Cardiac muscle cell (in vitro differentiated cells and primary cell): ENCODE measurements at regions not wholly inside any gene's neighbourhood (a gene's known extent, or its start where the extent isn't known, plus 50 kb on each side); places are given as distances from the start of the nearest gene placed in this dataset.

Experiments used
- DNase-seq, 2 donors: peaks; one replicate each; pipeline versions ENCODE4 v3.0.0 to v3.0.0-alpha.2; 2010 to 2017; ENCODE audit warnings: low read depth in 1 of 2, low spot score in 1 of 2
- H3K27ac ChIP-seq: fragments of 200-600 bp; sonication (generic); 2 replicates; pipeline ENCODE4 v1.5.1; 2016
- H3K27me3 ChIP-seq: fragments of 200-600 bp; sonication (generic); 2 replicates; pipeline ENCODE4 v1.6.0; 2016; ENCODE audit warnings: control low read depth
- H3K36me3 ChIP-seq: fragments of 200-600 bp; sonication (generic); 2 replicates; pipeline ENCODE4 v1.5.1; 2016; ENCODE audit warnings: control low read depth
- H3K4me1 ChIP-seq: fragments of 200-600 bp; sonication (generic); 2 replicates; pipeline ENCODE4 v1.8.1; 2017; ENCODE audit warnings: low read depth, mild to moderate bottlenecking, mixed run types
- H3K4me3 ChIP-seq: fragments of 200-600 bp; sonication (generic); 2 replicates; pipeline ENCODE4 v1.5.1; 2016; ENCODE audit warnings: mild to moderate bottlenecking
- H3K9me3 ChIP-seq: fragments of 200-600 bp; sonication (generic); 2 replicates; pipeline ENCODE4 v1.5.1; 2017; ENCODE audit warnings: low read depth, mild to moderate bottlenecking, control low read depth
- TF ChIP-seq, protein P1 (sequence below): IDR thresholded peaks from 2 replicates; pipeline ENCODE4 v1.5.1; 2012; ENCODE audit warnings: low read depth, mild to moderate bottlenecking, low read length

GRCh38 chr17:71477356-71477755 is 643.5 kb upstream of the SOX9 start:
- H3K4me3 ChIP-seq: no peak overlapping the region
- DNase-seq: no peak
- peaks cover 3% of the 10 kb centered on the region for H3K27me3 ChIP-seq
- H3K27ac ChIP-seq: no peak overlapping the region
- no peaks in the 10 kb centered on the region for H3K36me3 ChIP-seq
- TF ChIP-seq, protein P1, sequence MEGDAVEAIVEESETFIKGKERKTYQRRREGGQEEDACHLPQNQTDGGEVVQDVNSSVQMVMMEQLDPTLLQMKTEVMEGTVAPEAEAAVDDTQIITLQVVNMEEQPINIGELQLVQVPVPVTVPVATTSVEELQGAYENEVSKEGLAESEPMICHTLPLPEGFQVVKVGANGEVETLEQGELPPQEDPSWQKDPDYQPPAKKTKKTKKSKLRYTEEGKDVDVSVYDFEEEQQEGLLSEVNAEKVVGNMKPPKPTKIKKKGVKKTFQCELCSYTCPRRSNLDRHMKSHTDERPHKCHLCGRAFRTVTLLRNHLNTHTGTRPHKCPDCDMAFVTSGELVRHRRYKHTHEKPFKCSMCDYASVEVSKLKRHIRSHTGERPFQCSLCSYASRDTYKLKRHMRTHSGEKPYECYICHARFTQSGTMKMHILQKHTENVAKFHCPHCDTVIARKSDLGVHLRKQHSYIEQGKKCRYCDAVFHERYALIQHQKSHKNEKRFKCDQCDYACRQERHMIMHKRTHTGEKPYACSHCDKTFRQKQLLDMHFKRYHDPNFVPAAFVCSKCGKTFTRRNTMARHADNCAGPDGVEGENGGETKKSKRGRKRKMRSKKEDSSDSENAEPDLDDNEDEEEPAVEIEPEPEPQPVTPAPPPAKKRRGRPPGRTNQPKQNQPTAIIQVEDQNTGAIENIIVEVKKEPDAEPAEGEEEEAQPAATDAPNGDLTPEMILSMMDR: no peak
- H3K9me3 ChIP-seq: no peaks in the 10 kb centered on the region
- H3K4me1 ChIP-seq: no peaks in the 10 kb centered on the region

GRCh38 chr17:71480099-71480498 is 640.7 kb upstream of the SOX9 start:
- TF ChIP-seq, protein P1: no peak
- peaks cover 3% of the 10 kb centered on the region for H3K27me3 ChIP-seq
- H3K4me1 ChIP-seq: no peaks in the 10 kb centered on the region
- no peaks in the 10 kb centered on the region for H3K36me3 ChIP-seq
- H3K9me3 ChIP-seq: no peaks in the 10 kb centered on the region
- no peak for DNase-seq
- no peak overlapping the region for H3K27ac ChIP-seq
- H3K4me3 ChIP-seq: no peak overlapping the region

- Histone ChIP-seq H3K4me3 (no peak overlapping the region), H3K27ac (no peak overlapping the region), H3K27me3 (no peaks in the 10 kb centered on the region), H3K9me3 (no peaks in the 10 kb centered on the region), H3K4me1 (no peaks in the 10 kb centered on the region), H3K36me3 (no peaks in the 10 kb centered on the region)
- DNase-seq: no peak
- TF ChIP-seq, protein P1: no peak
These were observed 638.2 kb upstream of the SOX9 start for GRCh38 chr17:71482625-71483024.

GRCh38 chr17:71484546-71484945 is 636.3 kb upstream of the SOX9 start:
- Histone ChIP-seq H3K27ac (no peak overlapping the region), H3K36me3 (no peaks in the 10 kb centered on the region), H3K4me3 (no peak overlapping the region), H3K27me3 (no peaks in the 10 kb centered on the region), H3K9me3 (no peaks in the 10 kb centered on the region), H3K4me1 (no peaks in the 10 kb centered on the region)
- TF ChIP-seq, protein P1: no peak
- DNase-seq: peak in 1 of 2 donors; percentile 51

DNA sequence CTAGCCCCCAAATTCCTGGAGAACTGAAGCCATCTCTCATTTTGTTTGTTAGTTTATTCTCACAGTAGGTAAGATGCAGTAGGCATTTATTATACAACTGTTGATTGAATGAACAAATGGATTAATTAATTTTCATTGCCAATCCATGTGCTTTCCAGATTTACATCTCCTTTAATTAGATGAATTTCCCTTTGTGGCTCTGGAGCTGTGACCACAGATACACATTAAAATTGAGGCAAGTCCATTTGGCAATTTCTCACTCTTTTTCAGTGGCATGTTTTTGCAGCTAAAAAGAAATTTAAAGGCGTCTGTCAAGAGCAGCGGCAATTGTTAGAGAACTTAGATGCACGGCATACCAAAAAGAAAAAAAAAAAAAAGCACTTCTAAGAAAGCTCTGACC is 635.4 kb upstream of the SOX9 start:
- TF ChIP-seq, protein P1: no peak
- Histone ChIP-seq H3K27ac (no peak overlapping the region), H3K4me3 (no peak overlapping the region), H3K4me1 (no peaks in the 10 kb centered on the region), H3K9me3 (no peaks in the 10 kb centered on the region), H3K36me3 (no peaks in the 10 kb centered on the region), H3K27me3 (no peaks in the 10 kb centered on the region)
- DNase-seq: no peak

DNA sequence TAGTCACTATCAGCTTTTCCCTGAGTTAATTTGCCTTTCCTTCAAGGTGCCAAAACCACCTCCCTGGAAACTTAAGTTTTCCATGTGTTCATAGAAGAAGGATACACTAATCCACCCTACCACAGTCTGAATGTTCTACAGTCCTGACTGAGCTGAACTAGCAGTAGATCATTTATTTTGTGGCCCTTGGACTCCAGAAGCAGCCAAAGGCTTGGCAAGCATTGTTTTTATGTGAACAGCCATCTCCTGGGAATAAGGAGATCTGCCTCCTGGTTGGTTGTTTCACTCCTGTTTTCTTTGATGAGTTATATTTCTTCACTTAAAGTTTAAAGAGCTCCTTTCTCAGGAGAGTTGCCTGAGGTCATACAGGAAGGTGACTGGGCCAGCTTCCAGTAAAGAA is 634.6 kb upstream of the SOX9 start:
- H3K9me3 ChIP-seq: no peaks in the 10 kb centered on the region
- no peak for DNase-seq
- H3K36me3 ChIP-seq: no peaks in the 10 kb centered on the region
- no peak overlapping the region for H3K27ac ChIP-seq
- TF ChIP-seq, protein P1: no peak
- H3K4me1 ChIP-seq: no peaks in the 10 kb centered on the region
- no peak overlapping the region for H3K4me3 ChIP-seq
- no peaks in the 10 kb centered on the region for H3K27me3 ChIP-seq
